ENCODE measurements at regions not wholly inside any gene's neighbourhood (a gene's known extent, or its start where the extent isn't known, plus 50 kb on each side); places are given as distances from the start of the nearest gene placed in this dataset.
"Not testable (repeated sequence)": the region's sequence is repeated elsewhere in the genome, so short reads cannot be mapped to it uniquely, and the experiment has no call there.

- no peak for DNase-seq
These were observed 1387.2 kb downstream of the STIM2 start for GRCh38 chr4:28247805-28248204.

- no peak for DNase-seq
These were observed 1387.6 kb downstream of the STIM2 start for GRCh38 chr4:28248269-28248668.

DNA sequence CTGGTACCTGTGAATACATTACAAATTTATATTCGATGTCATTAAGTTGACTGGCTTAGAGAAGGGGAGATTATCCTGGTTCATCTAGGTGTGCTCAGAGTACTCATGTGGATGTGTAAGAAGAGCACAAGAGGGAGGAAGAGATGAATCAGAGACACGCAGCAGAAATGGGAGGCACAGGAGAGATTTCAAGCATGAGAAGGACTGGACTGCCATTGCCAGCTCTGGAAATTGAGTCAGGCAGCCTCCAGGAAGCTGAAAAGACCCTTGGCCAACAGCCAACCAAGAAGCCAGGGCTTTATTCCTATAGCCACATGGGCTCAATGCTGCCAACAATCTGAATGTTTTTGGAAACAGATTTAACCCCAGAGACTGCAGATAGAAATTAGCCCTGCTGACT, 1390.0 kb downstream of the STIM2 start:
- no peak for DNase-seq

- no peak for DNase-seq
These were observed 1391.2 kb downstream of the STIM2 start for GRCh38 chr4:28251831-28252230.

GRCh38 chr4:28254003-28254402, 1393.4 kb downstream of the STIM2 start:
- DNase-seq = no peak

DNA sequence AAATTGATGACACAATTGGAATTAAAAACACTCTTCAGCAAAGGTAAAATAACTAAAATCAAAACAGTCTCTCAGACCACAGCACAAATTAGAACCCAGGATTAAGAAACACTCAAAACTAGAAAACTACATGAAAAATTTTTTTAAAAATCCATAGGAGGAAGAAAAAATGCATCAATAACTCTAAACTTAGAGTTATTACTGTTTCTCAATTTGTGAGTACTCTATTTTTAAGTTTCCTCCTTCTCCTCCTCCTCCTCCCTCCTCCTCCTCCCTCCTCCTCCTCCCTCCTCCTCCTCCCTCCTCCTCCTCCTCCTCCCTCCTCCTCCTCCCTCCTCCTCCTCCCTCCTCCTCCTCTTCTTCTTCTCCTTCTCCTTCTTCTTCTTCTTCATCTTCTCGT, 1395.7 kb downstream of the STIM2 start:
- DNase-seq = no peak

- no peak for DNase-seq
These were observed 1399.3 kb downstream of the STIM2 start for GRCh38 chr4:28259951-28260350.

DNA sequence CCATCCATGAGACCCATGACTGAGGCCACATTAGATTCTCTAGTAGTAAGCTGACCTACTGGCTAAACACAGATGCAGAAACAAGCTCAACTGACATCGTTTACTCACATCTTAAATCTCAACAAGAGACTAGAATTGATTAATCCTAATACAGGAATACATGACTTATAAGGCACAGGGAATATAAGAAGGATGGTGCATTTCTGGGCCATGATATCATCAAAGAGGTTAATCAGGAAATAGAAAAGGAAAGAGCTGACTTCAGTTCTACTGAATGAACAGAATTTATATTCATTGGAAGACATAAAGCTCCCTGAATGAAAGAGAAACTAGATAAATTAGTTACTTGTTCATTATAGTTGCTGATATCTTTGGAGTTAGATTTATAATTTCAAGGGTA, 1406.5 kb downstream of the STIM2 start:
- peak; percentile 20 for DNase-seq

- no peak for DNase-seq
These were observed 1408.8 kb downstream of the STIM2 start for GRCh38 chr4:28269426-28269825.

GRCh38 chr4:28277931-28278330, 1417.3 kb downstream of the STIM2 start:
- DNase-seq = no peak

DNA sequence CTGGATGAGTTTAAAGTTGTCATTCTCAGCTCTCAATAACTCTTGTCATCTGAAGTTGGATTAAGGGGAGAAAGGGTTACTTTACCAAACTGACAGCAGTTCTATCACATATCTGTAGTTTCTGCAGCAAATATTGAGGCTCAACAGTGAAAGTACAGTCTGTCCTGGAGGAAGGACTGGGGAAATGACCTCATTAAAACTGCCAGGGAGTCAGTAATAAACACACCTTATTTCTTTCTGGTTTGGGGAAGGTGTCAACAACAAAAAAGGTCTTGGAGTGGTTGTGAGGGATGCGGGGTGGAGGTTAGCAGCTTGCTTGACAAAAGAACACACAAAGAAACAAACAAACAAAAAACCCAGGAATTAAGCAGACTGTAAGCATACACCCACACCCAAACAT, 1418.0 kb downstream of the STIM2 start:
- no peak for DNase-seq

GRCh38 chr4:28279249-28279648, 1418.6 kb downstream of the STIM2 start:
- DNase-seq = no peak

GRCh38 chr4:28286266-28286665, 1425.6 kb downstream of the STIM2 start:
- not testable (repeated sequence) for DNase-seq

- DNase-seq = peak; percentile 100
These were observed 1427.2 kb downstream of the STIM2 start for GRCh38 chr4:28287831-28288233.

GRCh38 chr4:28296239-28296638, 1435.6 kb downstream of the STIM2 start:
- no peak for DNase-seq

GRCh38 chr4:28310926-28311325, 1450.3 kb downstream of the STIM2 start:
- DNase-seq = no peak

- not testable (repeated sequence) for DNase-seq
These were observed 1451.9 kb downstream of the STIM2 start for GRCh38 chr4:28312497-28312896.

- no peak for DNase-seq
These were observed 1453.4 kb downstream of the STIM2 start for GRCh38 chr4:28313729-28314713.

DNA sequence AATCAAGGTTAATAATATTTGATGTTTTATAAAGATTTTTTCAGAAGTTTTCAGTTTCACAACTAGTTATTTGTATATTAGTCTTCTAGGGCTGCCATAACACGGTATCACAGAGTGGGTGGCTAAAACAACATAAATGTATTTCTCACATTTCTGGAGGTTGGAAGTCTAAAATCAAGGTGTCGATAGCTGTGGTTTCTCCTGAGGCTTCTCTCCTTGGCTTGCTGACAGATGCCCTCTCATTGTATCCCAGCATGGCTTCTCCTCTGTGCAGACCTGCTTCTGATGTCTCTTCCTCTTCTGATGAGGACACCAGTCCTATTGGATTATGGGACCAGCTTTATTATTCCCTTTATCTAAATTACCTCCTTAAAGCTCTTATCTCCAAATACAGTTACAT, 1456.6 kb downstream of the STIM2 start:
- DNase-seq = peak; percentile 9

- no peak for DNase-seq
These were observed 1473.6 kb downstream of the STIM2 start for GRCh38 chr4:28334249-28334648.

DNA sequence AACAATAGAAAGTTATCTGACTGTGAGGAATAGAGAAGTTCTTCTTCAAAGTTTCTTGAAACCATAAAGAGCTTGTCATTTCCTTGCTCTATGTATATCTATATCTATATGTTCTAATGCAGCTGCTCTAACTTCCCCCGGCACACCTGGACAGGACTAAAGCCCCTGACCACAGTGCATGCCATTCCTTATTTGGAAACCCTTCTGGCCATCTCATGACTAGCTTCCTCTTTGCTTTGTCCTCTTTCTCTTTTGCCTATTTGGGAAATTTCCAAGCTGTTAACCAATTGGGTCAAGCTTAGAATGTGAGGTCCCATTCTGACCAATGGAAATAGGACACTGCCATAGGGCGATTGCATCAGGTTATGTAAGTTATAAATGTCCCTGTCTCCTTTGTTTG, 1481.1 kb downstream of the STIM2 start:
- no peak for DNase-seq

- peak; percentile 59 for DNase-seq
These were observed 1489.8 kb downstream of the STIM2 start for GRCh38 chr4:28350485-28350884.

- no peak for DNase-seq
These were observed 1490.5 kb downstream of the STIM2 start for GRCh38 chr4:28351102-28351501.

GRCh38 chr4:28351826-28352225, 1491.2 kb downstream of the STIM2 start:
- DNase-seq = no peak
